ENCODE measurements at regions not wholly inside any gene's neighbourhood (a gene's known extent, or its start where the extent isn't known, plus 50 kb on each side); places are given as distances from the start of the nearest gene placed in this dataset.

- Histone ChIP-seq H3K79me2 (ENCODE audit: insufficient read depth, low read length) (no peaks in the 10 kb centered on the region), H3K9ac (ENCODE audit: low read depth, low read length, poor library complexity, severe bottlenecking) (no peak overlapping the region), H3K9me3 (ENCODE audit: insufficient read depth, low read depth, low read length) (no peaks in the 10 kb centered on the region), H3K4me2 (ENCODE audit: low read depth, low read length, poor library complexity, severe bottlenecking) (no peak overlapping the region), H3K36me3 (ENCODE audit: insufficient read depth, low read length) (no peaks in the 10 kb centered on the region), H3K4me3 (ENCODE audit: low read length, poor library complexity, severe bottlenecking) (no peak overlapping the region), H3K27me3 (ENCODE audit: insufficient read depth, low read length, poor library complexity, severe bottlenecking) (no peaks in the 10 kb centered on the region), H3K9me2 (replicated peaks; ENCODE audit: low read depth, low read length) (no peaks in the 10 kb centered on the region), H4K20me1 (ENCODE audit: insufficient read depth, low read length, poor library complexity, severe bottlenecking) (no peaks in the 10 kb centered on the region), H2AFZ (ENCODE audit: low read length) (no peak overlapping the region), H3F3A (ENCODE audit: low read depth) (no peaks in the 10 kb centered on the region), H3K4me1 (ENCODE audit: insufficient read depth, low read length, poor library complexity, severe bottlenecking) (no peaks in the 10 kb centered on the region)
- TF ChIP-seq CTCF (conservative IDR thresholded peaks at IDR 0.05; ENCODE audit: low read length) (no peak), EZH2phosphoT487 (IDR thresholded peaks at IDR 0.05; ENCODE audit: borderline replicate concordance) (no peak)
Measured at GRCh38 chr5:174987443-174988012, 263.1 kb downstream of the MSX2 start.

- H3K9ac ChIP-seq (ENCODE audit: low read depth, low read length, poor library complexity, severe bottlenecking) = no peak overlapping the region
- no peaks in the 10 kb centered on the region for H4K20me1 ChIP-seq (ENCODE audit: insufficient read depth, low read length, poor library complexity, severe bottlenecking)
- no peaks in the 10 kb centered on the region for H3K79me2 ChIP-seq (ENCODE audit: insufficient read depth, low read length)
- H3K27me3 ChIP-seq (ENCODE audit: insufficient read depth, low read length, poor library complexity, severe bottlenecking) = no peaks in the 10 kb centered on the region
- TF ChIP-seq EZH2phosphoT487 (IDR thresholded peaks at IDR 0.05; ENCODE audit: borderline replicate concordance) = no peak
- H3K4me3 ChIP-seq (ENCODE audit: low read length, poor library complexity, severe bottlenecking) = no peak overlapping the region
- no peak overlapping the region for H2AFZ ChIP-seq (ENCODE audit: low read length)
- no peaks in the 10 kb centered on the region for H3K36me3 ChIP-seq (ENCODE audit: insufficient read depth, low read length)
- H3K9me3 ChIP-seq (ENCODE audit: insufficient read depth, low read depth, low read length) = no peaks in the 10 kb centered on the region
- no peaks in the 10 kb centered on the region for H3K4me1 ChIP-seq (ENCODE audit: insufficient read depth, low read length, poor library complexity, severe bottlenecking)
- H3F3A ChIP-seq (ENCODE audit: low read depth) = no peaks in the 10 kb centered on the region
- H3K4me2 ChIP-seq (ENCODE audit: low read depth, low read length, poor library complexity, severe bottlenecking) = no peak overlapping the region
- H3K9me2 ChIP-seq (replicated peaks; ENCODE audit: low read depth, low read length) = no peaks in the 10 kb centered on the region
Measured at GRCh38 chr5:174984863-174985262, 260.5 kb downstream of the MSX2 start.

GRCh38 chr5:174982485-174982884 is 258.1 kb downstream of the MSX2 start:
- H3K27me3 ChIP-seq (ENCODE audit: insufficient read depth, low read length, poor library complexity, severe bottlenecking) = no peaks in the 10 kb centered on the region
- no peaks in the 10 kb centered on the region for H3K9me2 ChIP-seq (replicated peaks; ENCODE audit: low read depth, low read length)
- H3K9ac ChIP-seq (ENCODE audit: low read depth, low read length, poor library complexity, severe bottlenecking) = no peak overlapping the region
- no peaks in the 10 kb centered on the region for H3F3A ChIP-seq (ENCODE audit: low read depth)
- no peaks in the 10 kb centered on the region for H4K20me1 ChIP-seq (ENCODE audit: insufficient read depth, low read length, poor library complexity, severe bottlenecking)
- no peak overlapping the region for H3K4me2 ChIP-seq (ENCODE audit: low read depth, low read length, poor library complexity, severe bottlenecking)
- no peaks in the 10 kb centered on the region for H3K9me3 ChIP-seq (ENCODE audit: insufficient read depth, low read depth, low read length)
- H3K79me2 ChIP-seq (ENCODE audit: insufficient read depth, low read length) = no peaks in the 10 kb centered on the region
- TF ChIP-seq CTCF (conservative IDR thresholded peaks at IDR 0.05; ENCODE audit: low read length) (no peak), EZH2phosphoT487 (IDR thresholded peaks at IDR 0.05; ENCODE audit: borderline replicate concordance) (no peak)
- no peaks in the 10 kb centered on the region for H3K4me1 ChIP-seq (ENCODE audit: insufficient read depth, low read length, poor library complexity, severe bottlenecking)
- no peak overlapping the region for H2AFZ ChIP-seq (ENCODE audit: low read length)
- H3K4me3 ChIP-seq (ENCODE audit: low read length, poor library complexity, severe bottlenecking) = no peak overlapping the region
- H3K36me3 ChIP-seq (ENCODE audit: insufficient read depth, low read length) = no peaks in the 10 kb centered on the region

- H3K79me2 ChIP-seq (ENCODE audit: insufficient read depth, low read length) = no peaks in the 10 kb centered on the region
- no peaks in the 10 kb centered on the region for H3K4me1 ChIP-seq (ENCODE audit: insufficient read depth, low read length, poor library complexity, severe bottlenecking)
- no peak overlapping the region for H3K4me3 ChIP-seq (ENCODE audit: low read length, poor library complexity, severe bottlenecking)
- H3K9me3 ChIP-seq (ENCODE audit: insufficient read depth, low read depth, low read length) = no peaks in the 10 kb centered on the region
- H3K4me2 ChIP-seq (ENCODE audit: low read depth, low read length, poor library complexity, severe bottlenecking) = no peak overlapping the region
- no peaks in the 10 kb centered on the region for H3K27me3 ChIP-seq (ENCODE audit: insufficient read depth, low read length, poor library complexity, severe bottlenecking)
- no peaks in the 10 kb centered on the region for H3K9me2 ChIP-seq (replicated peaks; ENCODE audit: low read depth, low read length)
- H2AFZ ChIP-seq (ENCODE audit: low read length) = no peak overlapping the region
- H3K9ac ChIP-seq (ENCODE audit: low read depth, low read length, poor library complexity, severe bottlenecking) = no peak overlapping the region
- H3F3A ChIP-seq (ENCODE audit: low read depth) = no peaks in the 10 kb centered on the region
- H3K36me3 ChIP-seq (ENCODE audit: insufficient read depth, low read length) = no peaks in the 10 kb centered on the region
- no peaks in the 10 kb centered on the region for H4K20me1 ChIP-seq (ENCODE audit: insufficient read depth, low read length, poor library complexity, severe bottlenecking)
- TF ChIP-seq CTCF (conservative IDR thresholded peaks at IDR 0.05; ENCODE audit: low read length) = no peak
- TF ChIP-seq EZH2phosphoT487 (IDR thresholded peaks at IDR 0.05; ENCODE audit: borderline replicate concordance) = no peak
Measured at GRCh38 chr5:174981416-174981815, 257.0 kb downstream of the MSX2 start.
